NCI-H82 (cell line): ENCODE measurements at regions not wholly inside any gene's neighbourhood (a gene's known extent, or its start where the extent isn't known, plus 50 kb on each side); places are given as distances from the start of the nearest gene placed in this dataset.

Experiments used
- DNase-seq: peaks from one replicate; lab custom pipeline; 2025; lab: John Stamatoyannopoulos, UW

- no peak for DNase-seq
Observed at GRCh38 chr11:134476435-134477021, 64.5 kb upstream of the B3GAT1 start.

- DNase-seq, result no peak
Observed at GRCh38 chr11:134475951-134476350, 63.9 kb upstream of the B3GAT1 start.

DNA sequence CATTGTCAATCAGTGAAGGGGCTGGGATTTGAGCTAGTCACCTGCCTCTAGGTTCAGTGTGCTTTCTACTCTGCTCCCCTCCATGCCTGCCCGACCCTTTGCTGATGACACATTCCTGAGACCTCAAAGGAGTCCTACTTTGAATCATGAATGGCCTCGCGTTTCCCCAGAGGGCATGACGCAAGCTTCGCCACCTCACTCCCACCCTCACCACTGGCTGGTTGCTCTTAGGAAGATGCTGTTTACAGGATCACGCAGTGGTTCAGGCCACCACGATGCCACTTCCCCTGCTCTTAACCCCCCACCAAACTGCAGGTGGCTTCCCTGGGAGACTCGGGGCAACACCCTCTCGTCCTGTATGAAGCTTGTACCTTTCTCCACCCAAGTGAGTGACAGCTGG is 62.9 kb upstream of the B3GAT1 start:
- DNase-seq, result no peak

- DNase-seq, result no peak
Observed at GRCh38 chr11:134474070-134474860, 62.2 kb upstream of the B3GAT1 start.

DNA sequence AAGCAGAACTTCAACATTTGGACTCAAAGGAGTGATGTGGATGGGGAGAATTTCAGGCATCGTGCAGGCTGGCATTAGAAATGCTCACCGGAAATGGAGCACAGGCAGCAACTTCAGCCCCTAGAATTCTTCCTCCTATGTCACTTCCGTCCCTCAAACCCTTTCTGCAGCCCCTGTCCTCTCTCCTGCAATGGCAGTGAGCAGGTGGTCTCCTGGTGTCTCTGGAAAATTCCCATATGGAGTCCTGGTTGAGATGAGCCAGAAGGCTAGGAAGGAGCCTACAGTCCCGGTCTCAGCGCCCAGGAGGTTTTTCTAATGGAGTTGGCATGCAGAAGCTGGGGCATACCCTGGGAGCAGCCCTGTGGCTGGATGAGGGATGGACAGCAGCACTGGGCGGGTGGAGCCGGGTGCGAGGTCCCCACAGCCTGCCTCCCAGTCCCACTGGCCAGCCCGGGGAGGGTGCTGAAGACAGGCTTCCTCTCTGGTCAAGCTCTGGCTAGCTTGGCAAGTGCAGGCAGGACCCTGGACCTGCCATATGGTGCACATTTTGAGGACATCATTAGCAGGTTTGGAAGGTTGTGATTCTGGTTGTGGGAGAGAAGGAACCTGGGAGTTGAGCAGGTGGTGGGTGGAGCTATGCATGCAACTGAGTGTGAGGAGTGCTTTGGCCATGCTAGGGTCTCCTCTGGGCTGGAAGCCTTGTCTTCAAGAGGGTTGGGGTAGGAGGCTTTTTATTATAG is 59.8 kb upstream of the B3GAT1 start:
- no peak for DNase-seq

- peak; percentile 10 for DNase-seq
Observed at GRCh38 chr11:134471087-134471715, 59.2 kb upstream of the B3GAT1 start.

GRCh38 chr11:134470238-134470637 is 58.2 kb upstream of the B3GAT1 start:
- DNase-seq, result no peak

GRCh38 chr11:134469627-134470026 is 57.6 kb upstream of the B3GAT1 start:
- DNase-seq, result peak; percentile 9

DNA sequence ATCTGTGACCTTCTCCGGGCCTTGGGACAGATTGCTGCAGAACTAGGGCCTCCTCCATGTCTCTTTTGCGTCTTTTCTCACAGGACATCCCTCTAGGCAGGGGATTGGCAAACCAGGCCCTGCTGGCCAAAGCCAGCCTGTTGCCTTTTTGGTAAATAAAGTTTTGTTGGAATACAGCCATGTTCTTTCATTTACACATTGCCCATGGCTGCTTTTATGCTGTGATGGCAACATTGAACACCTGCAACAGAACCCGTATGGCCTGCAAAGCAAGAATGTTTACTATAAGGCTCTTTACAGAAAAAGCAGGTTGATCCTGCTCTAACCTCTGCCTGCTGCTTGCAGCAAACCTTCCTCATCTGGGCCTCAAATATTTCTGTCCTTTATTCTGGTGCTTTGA is 56.8 kb upstream of the B3GAT1 start:
- DNase-seq, result no peak

DNA sequence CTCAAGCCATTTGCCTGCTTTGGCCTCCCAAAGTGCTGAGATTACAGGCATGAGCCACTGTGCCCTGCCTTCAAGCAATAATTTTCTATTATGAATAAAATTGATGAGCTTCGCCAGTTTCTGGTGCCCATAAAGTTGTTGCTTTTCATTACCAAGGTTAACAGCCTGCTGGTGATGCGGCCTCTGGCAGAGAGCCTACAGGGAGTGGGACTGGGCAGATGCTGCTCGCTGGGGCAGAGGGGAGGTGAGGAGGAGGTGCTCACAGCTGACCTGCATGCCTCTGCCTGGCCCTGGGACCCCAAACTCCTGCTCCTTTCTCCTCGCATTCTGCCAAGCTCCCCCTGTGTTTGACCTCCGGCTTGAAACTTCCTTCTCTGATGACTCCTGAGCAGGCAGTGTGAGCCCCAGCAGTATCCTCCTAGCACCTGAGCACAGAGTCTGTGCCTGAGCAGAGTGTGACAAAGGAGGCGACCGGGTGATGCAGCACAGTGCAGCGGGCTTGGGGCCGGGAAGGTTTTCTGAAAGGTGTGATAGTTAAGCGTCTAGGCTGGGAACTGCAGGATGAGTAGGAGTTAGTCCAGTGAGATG is 56.1 kb upstream of the B3GAT1 start:
- no peak for DNase-seq

DNA sequence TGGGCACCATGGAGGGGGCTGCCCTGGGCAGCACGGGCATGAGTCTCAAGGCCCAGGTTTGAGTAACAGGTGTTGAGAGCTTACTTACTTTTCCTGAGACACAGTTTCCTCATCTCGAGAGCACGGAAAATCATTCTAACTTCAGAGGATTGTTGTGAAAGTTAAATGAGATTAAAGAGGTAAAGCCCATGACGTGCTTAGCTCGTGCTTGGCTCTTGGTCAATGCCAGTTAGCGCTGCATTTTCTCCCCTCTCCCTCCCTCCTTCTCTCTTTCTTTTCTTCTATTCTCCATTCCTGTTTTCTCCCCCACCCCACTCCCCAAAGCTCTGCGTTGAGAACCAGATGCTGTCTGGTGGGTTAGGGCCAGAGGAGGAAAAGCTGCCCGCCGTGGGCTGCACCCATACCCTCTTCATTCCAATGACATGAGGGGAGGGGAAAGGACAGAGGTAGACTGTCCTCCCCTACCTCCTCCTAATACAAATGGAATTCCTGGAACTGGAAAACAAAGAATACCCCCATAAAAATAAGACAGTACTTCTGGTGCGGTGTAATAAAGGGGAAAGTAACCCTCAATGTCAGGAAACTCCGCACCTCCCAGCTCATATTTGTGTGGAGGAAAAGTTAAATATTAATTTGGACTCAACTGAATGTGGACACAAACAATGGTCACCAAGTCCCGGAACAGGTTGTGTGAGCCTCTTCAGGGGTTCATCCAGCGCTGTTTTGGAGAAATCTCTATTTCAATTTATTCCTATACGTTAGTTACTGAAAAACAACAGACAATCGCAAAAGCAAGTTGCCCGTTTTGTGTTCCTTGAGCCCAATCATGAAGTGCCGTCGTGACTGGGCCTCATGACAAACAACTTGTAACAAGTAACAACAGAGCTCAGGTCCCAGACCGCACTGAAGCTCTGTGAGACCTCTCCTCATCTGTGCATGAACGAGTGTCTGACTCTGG is 54.8 kb upstream of the B3GAT1 start:
- no peak for DNase-seq

DNA sequence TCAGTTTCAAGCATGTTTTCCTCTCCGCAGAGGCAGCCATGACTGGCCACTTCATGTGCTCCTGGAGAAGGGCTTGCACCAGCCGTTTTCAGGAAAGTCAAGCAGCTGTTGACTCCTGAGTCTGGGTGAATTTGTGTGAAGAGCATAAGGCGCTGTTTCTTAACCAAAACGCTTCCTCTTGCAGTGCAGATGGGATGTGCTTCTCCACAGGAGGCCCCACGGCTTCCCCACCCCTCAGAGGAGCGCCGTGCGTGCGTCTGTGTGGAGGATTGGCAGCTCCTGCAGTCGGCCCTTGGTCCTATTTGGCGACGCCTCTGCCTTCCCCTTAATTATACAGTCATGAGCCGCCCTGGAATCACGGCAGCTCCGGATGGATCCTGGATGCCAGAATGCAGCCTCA is 54.1 kb upstream of the B3GAT1 start:
- no peak for DNase-seq

DNA sequence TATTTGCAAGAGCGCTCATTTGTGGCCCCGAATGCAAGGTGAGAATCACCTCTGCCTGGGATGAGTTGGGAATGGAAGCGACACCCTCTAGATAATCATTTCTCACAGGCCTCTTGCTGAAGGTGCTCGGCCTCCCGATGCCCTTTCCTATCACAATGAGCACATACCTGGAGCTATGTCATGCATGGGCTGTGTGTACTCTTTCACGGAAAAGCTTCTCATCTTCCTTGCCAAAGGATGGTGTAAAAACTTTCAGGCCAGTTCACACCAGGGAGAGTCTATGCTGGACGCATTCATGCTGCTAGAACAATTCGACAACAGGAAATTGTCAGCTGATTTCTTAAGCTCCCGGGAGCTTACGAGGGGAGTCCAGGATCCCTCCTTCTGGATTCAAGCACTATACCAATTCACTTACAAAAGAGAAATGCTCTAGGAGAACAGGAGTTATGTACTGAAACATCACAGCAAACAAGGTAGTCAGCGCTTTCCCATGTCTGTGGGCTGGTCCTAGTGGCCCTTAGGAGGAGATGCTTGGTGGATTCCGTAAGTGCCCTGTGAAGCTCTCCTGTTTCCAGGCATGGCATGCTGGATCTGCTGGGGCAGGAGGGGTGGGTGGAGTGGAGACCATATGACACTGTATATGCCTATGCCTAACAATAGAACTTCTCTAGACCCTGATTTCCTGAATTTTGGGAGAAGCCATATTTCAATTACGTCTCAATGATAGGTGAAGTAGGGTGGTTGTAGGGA is 53.1 kb upstream of the B3GAT1 start:
- DNase-seq, result no peak

GRCh38 chr11:134464196-134464595 is 52.2 kb upstream of the B3GAT1 start:
- DNase-seq, result no peak

GRCh38 chr11:134463716-134464115 is 51.7 kb upstream of the B3GAT1 start:
- DNase-seq, result no peak
